GM12878 (cell line): ENCODE measurements at regions not wholly inside any gene's neighbourhood (a gene's known extent, or its start where the extent isn't known, plus 50 kb on each side); places are given as distances from the start of the nearest gene placed in this dataset.
"Not testable (repeated sequence)": the region's sequence is repeated elsewhere in the genome, so short reads cannot be mapped to it uniquely, and the experiment has no call there.

Source experiments
- ATAC-seq: fragments of 200-7000 bp; cut with Tn5 transposase; 3 replicates; pipeline ENCODE4 v1.9.1; 2020; ENCODE audit warnings: mild to moderate bottlenecking, moderate library complexity
- BruUV-seq: library from RNA; stranded (reverse); fragments of 400-500 nt; replicated peaks from 2 replicates; lab custom pipeline; 2021; lab: Mats Ljungman, UMichigan
- CTCF ChIA-PET: fragments of 300-600 bp; sonication (Branson Sonifier 250); formaldehyde crosslinking; extraction: SDS; loops from one replicate; lab custom pipeline; 2021; ENCODE audit warnings: inconsistent platforms; lab: Yijun Ruan, JAX
- POLR2A ChIA-PET: fragments of 350-600 bp; formaldehyde crosslinking; extraction: SDS; loops from one replicate; lab custom pipeline; 2021; ENCODE audit warnings: inconsistent platforms; lab: Charles Lee
- RAD21 ChIA-PET: fragments of 300-600 bp; sonication (Branson Sonifier 250); formaldehyde crosslinking; loops from one replicate; lab custom pipeline; 2023; ENCODE audit warnings: antibody characterized with exemption; ENCODE audit not compliant: unreplicated experiment; lab: Charles Lee
- SMC1A ChIA-PET: fragments of 300-600 bp; sonication (Branson Sonifier 250); formaldehyde crosslinking; loops from one replicate; lab custom pipeline; 2023; ENCODE audit not compliant: unreplicated experiment, uncharacterized antibody; lab: Charles Lee
- DNase-seq: peaks from one replicate; pipeline ENCODE4 v3.0.0-alpha.2; 2011; ENCODE audit warnings: low read depth, low spot score
- FAIRE-seq: peaks from 3 replicates; lab custom pipeline; 2011; peaks lifted over from hg19 to GRCh38; lab: Jason Lieb, UNC
- H2AFZ ChIP-seq: 2 replicates; pipeline ENCODE4 v1.6.0; 2011; ENCODE audit warnings: low read depth, low read length, control low read depth; ENCODE audit not compliant: control insufficient read depth
- H3K27ac ChIP-seq: 2 replicates; pipeline ENCODE4 v1.5.1; 2011; ENCODE audit warnings: control low read depth; ENCODE audit not compliant: control insufficient read depth, insufficient read depth
- H3K27me3 ChIP-seq, 2 experiments: replicated peaks in 1 of 2; 2 replicates each; pipeline versions ENCODE4 v1.6.0 to v1.6.1; 2011; ENCODE audit warnings: low read length in 1 of 2; ENCODE audit not compliant: control insufficient read depth in 2 of 2, insufficient read depth in 2 of 2
- H3K36me3 ChIP-seq, 2 experiments: 2 replicates each; pipeline ENCODE4 v1.5.1; 2011; ENCODE audit warnings: low read length in 1 of 2; ENCODE audit not compliant: control insufficient read depth in 2 of 2, insufficient read depth in 2 of 2
- H3K4me1 ChIP-seq: 2 replicates; pipeline ENCODE4 v1.6.1; 2011; ENCODE audit warnings: mild to moderate bottlenecking, low read length, moderate library complexity, mixed read lengths; ENCODE audit not compliant: control insufficient read depth, insufficient read depth
- H3K4me2 ChIP-seq: 2 replicates; pipeline ENCODE4 v1.6.0; 2011; ENCODE audit warnings: control low read depth; ENCODE audit not compliant: control insufficient read depth, insufficient read depth
- H3K4me3 ChIP-seq: fragments of 200-600 bp; sonication (generic); 2 replicates; pipeline ENCODE4 v1.5.1; 2016
- H3K79me2 ChIP-seq: 2 replicates; pipeline ENCODE4 v1.6.0; 2011; ENCODE audit warnings: low read length; ENCODE audit not compliant: control insufficient read depth, insufficient read depth
- H3K9ac ChIP-seq: 2 replicates; pipeline ENCODE4 v1.8.0; 2011; ENCODE audit warnings: low read length, control low read depth, mixed read lengths; ENCODE audit not compliant: control insufficient read depth, insufficient read depth
- H3K9me3 ChIP-seq: replicated peaks from 3 replicates; pipeline ENCODE4 v1.5.1; 2011; ENCODE audit warnings: mild to moderate bottlenecking, low read length; ENCODE audit not compliant: control insufficient read depth, insufficient read depth
- H4K20me1 ChIP-seq: 2 replicates; pipeline ENCODE4 v1.6.0; 2011; ENCODE audit not compliant: control insufficient read depth, insufficient read depth
- IRF3 ChIP-seq: fragments of 450-650 bp; IDR thresholded peaks from 2 replicates; pipeline ENCODE4 v1.6.1; 2014; ENCODE audit warnings: mild to moderate bottlenecking
- LARP7 ChIP-seq: fragments of 450-650 bp; IDR thresholded peaks from 2 replicates; pipeline ENCODE4 v1.6.1; 2017; ENCODE audit warnings: mild to moderate bottlenecking
- SUPT20H ChIP-seq: IDR thresholded peaks from 2 replicates; pipeline ENCODE4 v1.6.1; 2011; ENCODE audit warnings: low read depth, mild to moderate bottlenecking, low read length, moderate library complexity, borderline replicate concordance; ENCODE audit not compliant: control insufficient read depth
- USF2 ChIP-seq: IDR thresholded peaks from 2 replicates; pipeline ENCODE4 v1.6.1; 2011; ENCODE audit warnings: low read depth, low read length, improper control_type of control experiment, borderline replicate concordance
- ZNF274 ChIP-seq: IDR thresholded peaks from one replicate; pipeline ENCODE4 v1.8.0; 2011; ENCODE audit not compliant: insufficient read length, insufficient read depth
- WGBS: methylation state at CpG from one replicate; pipeline ENCODE4 v1.1.6; 2016; ENCODE audit warnings: low lambda C conversion rate; ENCODE audit not compliant: insufficient replicate concordance, insufficient coverage; ENCODE audit errors: missing lambda C conversion rate; 5-methylcytosine and 5-hydroxymethylcytosine counted together
- in situ Hi-C: fragments of 300-500 bp; cut with MboI; formaldehyde crosslinking; loops from 9 replicates; pipeline ENCODE4 v1.14.3; 2018; ENCODE audit warnings: mixed read lengths
- intact Hi-C: fragments of 100-400 bp; cut with micrococcal nuclease; formaldehyde crosslinking; loops from one replicate; pipeline ENCODE4 v1.14.2; 2022; ENCODE audit not compliant: unreplicated experiment

GRCh38 chr17:19470530-19471261 is 59.7 kb downstream of the RNF112 start:
- ChIA-PET CTCF (interaction anchor here (2.1 kb wide), 1 partner anchor 108 kb away, joined by 8 read pairs; the partner anchor contains the start of gene B9D1), RAD21 (no interaction called here)
- in situ Hi-C loops: no loop called here

GRCh38 chr17:19474405-19474804 is 59.2 kb upstream of the SLC47A1 start:
- H3K4me1 ChIP-seq, in situ Hi-C loops, ATAC-seq, BruUV-seq, H2AFZ ChIP-seq, intact Hi-C loops, H3K79me2 ChIP-seq, H4K20me1 ChIP-seq, H3K36me3 ChIP-seq, CTCF ChIA-PET, SMC1A ChIA-PET, H3K27ac ChIP-seq, H3K9me3 ChIP-seq, H3K4me3 ChIP-seq, RAD21 ChIA-PET, H3K9ac ChIP-seq, FAIRE-seq, H3K4me2 ChIP-seq, H3K27me3 ChIP-seq, DNase-seq: not testable (repeated sequence)
- POLR2A ChIA-PET: interaction anchor here (0.6 kb wide), 1 partner anchor 215 kb away, joined by 4 read pairs; no protein-coding TSS in a partner anchor
- WGBS: 21% methylated on average over 3 of the region's 3 CpGs

More at GRCh38 chr17:19470530-19471261, 59.7 kb downstream of the RNF112 start:
- no peak for FAIRE-seq
- Histone ChIP-seq H3K9me3 (no peaks in the 10 kb centered on the region), H3K4me3 (no peak overlapping the region), H3K4me2 (no peak overlapping the region), H3K4me1 (no peaks in the 10 kb centered on the region), H4K20me1 (no peaks in the 10 kb centered on the region), H3K36me3 (no peaks in the 10 kb centered on the region), H3K79me2 (no peaks in the 10 kb centered on the region), H2AFZ (no peak overlapping the region), H3K27me3 (no peaks in the 10 kb centered on the region), H3K27ac (no peak overlapping the region), H3K9ac (no peak overlapping the region)
- no TSS peak for BruUV-seq
- intact Hi-C loops: no loop called here
- SMC1A ChIA-PET: no interaction called here
- TF ChIP-seq IRF3 (no peak), LARP7 (no peak), SUPT20H (no peak), USF2 (no peak), ZNF274 (no peak)
- 71% methylated on average over 23 of the region's 29 CpGs for WGBS
- no peak for DNase-seq
- POLR2A ChIA-PET: no interaction called here
- no peak for ATAC-seq

- WGBS: 80% methylated on average over 3 of the region's 31 CpGs
- DNase-seq, H3K27ac ChIP-seq, H3K9ac ChIP-seq, BruUV-seq, H3K4me2 ChIP-seq, SMC1A ChIA-PET, H3K4me1 ChIP-seq, FAIRE-seq, intact Hi-C loops, H3K79me2 ChIP-seq, H3K27me3 ChIP-seq, in situ Hi-C loops, H2AFZ ChIP-seq, H3K9me3 ChIP-seq, RAD21 ChIA-PET, ATAC-seq, CTCF ChIA-PET, H3K36me3 ChIP-seq, H4K20me1 ChIP-seq, H3K4me3 ChIP-seq, POLR2A ChIA-PET: not testable (repeated sequence)
Measured at GRCh38 chr17:19475800-19476199, 57.9 kb upstream of the SLC47A1 start.
